HepG2 (cell line): ENCODE measurements at regions not wholly inside any gene's neighbourhood (a gene's known extent, or its start where the extent isn't known, plus 50 kb on each side); places are given as distances from the start of the nearest gene placed in this dataset.

Experiments
- ATAC-seq: fragments of 200-7000 bp; cut with Tn5 transposase; 3 replicates; pipeline ENCODE4 v1.9.1; 2020; ENCODE audit warnings: mild to moderate bottlenecking, moderate library complexity
- BruUV-seq: library from RNA; stranded (reverse); fragments of 400-500 nt; replicated peaks from 2 replicates; lab custom pipeline; 2021; lab: Mats Ljungman, UMichigan
- CTCF ChIA-PET: fragments of 300-600 bp; formaldehyde crosslinking; extraction: SDS; loops from one replicate; lab custom pipeline; 2021; ENCODE audit warnings: low total read pairs, inconsistent platforms, low intra/inter-chr PET ratio; lab: Yijun Ruan, JAX
- POLR2A ChIA-PET: fragments of 350-600 bp; sonication (Branson Sonifier 250); formaldehyde crosslinking; loops from one replicate; lab custom pipeline; 2020; ENCODE audit warnings: antibody characterized with exemption, inconsistent platforms; lab: Yijun Ruan, JAX
- DNase-seq: peaks from one replicate; pipeline ENCODE4 v3.0.0-alpha.2; 2015; ENCODE audit warnings: low spot score
- FAIRE-seq: peaks from 3 replicates; lab custom pipeline; 2011; peaks lifted over from hg19 to GRCh38; lab: Jason Lieb, UNC
- H2AFZ ChIP-seq: one replicate; pipeline ENCODE4 v1.6.1; 2011; ENCODE audit warnings: low read length, inconsistent platforms
- H3K27ac ChIP-seq: fragments of 300-600 bp; 3 replicates; pipeline ENCODE4 v1.8.0; 2011; ENCODE audit warnings: mixed run types, mild to moderate bottlenecking, mixed read lengths, low read length, inconsistent platforms; ENCODE audit not compliant: insufficient read depth; ENCODE audit errors: extremely low read length
- H3K27me3 ChIP-seq, 2 experiments: fragments of 200-600 bp in 1 of 2; 2 replicates in 1 of 2; 3 replicates in 1 of 2; pipeline versions ENCODE4 v1.6.0 to v1.8.0; 2011; ENCODE audit warnings: low read length in 2 of 2, mild to moderate bottlenecking in 2 of 2, moderate library complexity in 2 of 2, inconsistent platforms in 1 of 2; ENCODE audit not compliant: insufficient read depth in 2 of 2, control insufficient read depth in 1 of 2
- H3K36me3 ChIP-seq, 2 experiments: fragments of 200-600 bp in 1 of 2; replicated peaks in 1 of 2; 2 replicates in 1 of 2; 3 replicates in 1 of 2; pipeline versions ENCODE4 v1.5.1 to v1.8.0; 2011; ENCODE audit warnings: low read length in 2 of 2, inconsistent platforms in 1 of 2; ENCODE audit not compliant: insufficient read depth in 2 of 2, control insufficient read depth in 1 of 2
- H3K4me1 ChIP-seq: 2 replicates; pipeline ENCODE4 v1.5.1; 2012; ENCODE audit warnings: low read length, inconsistent platforms; ENCODE audit not compliant: insufficient read depth
- H3K4me2 ChIP-seq: 2 replicates; pipeline ENCODE4 v1.6.0; 2011; ENCODE audit warnings: low read depth, low read length, inconsistent platforms
- H3K4me3 ChIP-seq, 3 experiments: fragments of 200-600 bp in 1 of 3; sonication (generic), shearing (Covaris generic) in 1 of 3; replicated peaks in 1 of 3; 2 replicates each; pipeline ENCODE4 v1.5.1; 2011 to 2016; ENCODE audit warnings: low read length in 3 of 3, inconsistent platforms in 2 of 3, low read depth in 2 of 3, mild to moderate bottlenecking in 2 of 3, control low read depth in 1 of 3, mixed read lengths in 1 of 3; ENCODE audit not compliant: insufficient read depth in 1 of 3
- H3K79me2 ChIP-seq: one replicate; pipeline ENCODE4 v1.6.1; 2011; ENCODE audit warnings: low read length, inconsistent platforms; ENCODE audit not compliant: insufficient read depth
- H3K9ac ChIP-seq: 2 replicates; pipeline ENCODE4 v1.6.0; 2011; ENCODE audit warnings: mild to moderate bottlenecking, low read depth, low read length, inconsistent platforms; ENCODE audit not compliant: insufficient read depth
- H3K9me3 ChIP-seq: 2 replicates; pipeline ENCODE4 v1.5.1; 2012; ENCODE audit warnings: mild to moderate bottlenecking, low read length
- H4K20me1 ChIP-seq: 2 replicates; pipeline ENCODE4 v1.6.0; 2011; ENCODE audit warnings: inconsistent platforms, mild to moderate bottlenecking, low read length, moderate library complexity; ENCODE audit not compliant: insufficient read depth
- FIP1L1 ChIP-seq: fragments of 200-400 bp; formaldehyde crosslinking; IDR thresholded peaks from 2 replicates; pipeline ENCODE4 v1.6.1; 2018; ENCODE audit warnings: low read depth, mild to moderate bottlenecking, low read length, moderate library complexity, borderline replicate concordance; ENCODE audit not compliant: insufficient read depth
- GATAD2A ChIP-seq: IDR thresholded peaks from 2 replicates; pipeline ENCODE4 v1.6.1; 2016
- SMYD3 ChIP-seq: sonication (generic); formaldehyde crosslinking; IDR thresholded peaks from 2 replicates; pipeline ENCODE4 v1.8.1; 2023; ENCODE audit warnings: mild to moderate bottlenecking, missing genetic modification reagents
- WGBS: methylation state at CpG from one replicate; pipeline ENCODE4 v1.1.6; 2017; ENCODE audit warnings: low lambda C conversion rate; 5-methylcytosine and 5-hydroxymethylcytosine counted together
- in situ Hi-C: cut with HindIII; loops from 2 replicates; pipeline ENCODE4 v1.10.0; 2017; ENCODE audit warnings: low pct_unique_long_range_greater_than_20kb; ENCODE audit not compliant: extremely low pct_ligation_motif_present
- intact Hi-C: fragments of 100-400 bp; cut with micrococcal nuclease; formaldehyde crosslinking; loops from one replicate; pipeline ENCODE4 v1.10.0; 2022; ENCODE audit not compliant: unreplicated experiment
- TF ChIP-seq, protein P1 (sequence below): sonication (generic); formaldehyde crosslinking; IDR thresholded peaks from 2 replicates; pipeline ENCODE4 v1.8.1; 2022; ENCODE audit warnings: mild to moderate bottlenecking, missing genetic modification reagents
- TF ChIP-seq, protein P2 (sequence below): IDR thresholded peaks from 2 replicates; pipeline ENCODE4 v1.6.1; 2012; ENCODE audit warnings: inconsistent platforms
- TF ChIP-seq, protein P3 (sequence below), 2 experiments: sonication (generic) in 1 of 2; formaldehyde crosslinking in 1 of 2; IDR thresholded peaks; 2 replicates each; pipeline versions ENCODE4 v1.4.0 to v1.6.1; 2018 to 2020; ENCODE audit warnings: missing genetic modification reagents in 2 of 2, borderline replicate concordance in 1 of 2, low read depth in 1 of 2, mild to moderate bottlenecking in 1 of 2, missing biosample characterization in 1 of 2
- TF ChIP-seq, protein P4 (sequence below): sonication (generic); formaldehyde crosslinking; IDR thresholded peaks from 2 replicates; pipeline ENCODE4 v1.8.0; 2022; ENCODE audit warnings: missing genetic modification reagents, mild to moderate bottlenecking, borderline replicate concordance

DNA sequence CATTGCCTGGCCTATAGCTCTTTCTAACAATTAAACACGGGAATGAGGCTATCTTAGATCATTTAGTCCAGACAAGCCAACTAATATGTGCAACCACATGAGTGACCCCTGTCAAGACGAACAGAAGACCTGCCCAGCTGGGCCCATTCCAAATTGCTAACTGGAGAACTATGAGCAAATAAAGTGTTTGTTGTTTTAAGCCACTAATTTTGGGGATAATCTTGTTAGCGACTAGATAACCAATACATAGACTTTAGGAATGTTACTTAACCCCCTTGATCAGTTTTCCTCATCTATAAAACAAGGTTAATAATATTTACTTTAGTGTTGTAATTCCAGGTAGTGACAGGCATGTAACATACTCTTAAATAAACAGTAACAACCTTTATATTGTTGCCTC, 848.3 kb downstream of the METTL15 start (continued):
- TF ChIP-seq, protein P1, sequence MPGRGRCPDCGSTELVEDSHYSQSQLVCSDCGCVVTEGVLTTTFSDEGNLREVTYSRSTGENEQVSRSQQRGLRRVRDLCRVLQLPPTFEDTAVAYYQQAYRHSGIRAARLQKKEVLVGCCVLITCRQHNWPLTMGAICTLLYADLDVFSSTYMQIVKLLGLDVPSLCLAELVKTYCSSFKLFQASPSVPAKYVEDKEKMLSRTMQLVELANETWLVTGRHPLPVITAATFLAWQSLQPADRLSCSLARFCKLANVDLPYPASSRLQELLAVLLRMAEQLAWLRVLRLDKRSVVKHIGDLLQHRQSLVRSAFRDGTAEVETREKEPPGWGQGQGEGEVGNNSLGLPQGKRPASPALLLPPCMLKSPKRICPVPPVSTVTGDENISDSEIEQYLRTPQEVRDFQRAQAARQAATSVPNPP = no peak
- TF ChIP-seq GATAD2A = no peak
- TF ChIP-seq SMYD3 (CRISPR knock-in tag) = no peak

DNA sequence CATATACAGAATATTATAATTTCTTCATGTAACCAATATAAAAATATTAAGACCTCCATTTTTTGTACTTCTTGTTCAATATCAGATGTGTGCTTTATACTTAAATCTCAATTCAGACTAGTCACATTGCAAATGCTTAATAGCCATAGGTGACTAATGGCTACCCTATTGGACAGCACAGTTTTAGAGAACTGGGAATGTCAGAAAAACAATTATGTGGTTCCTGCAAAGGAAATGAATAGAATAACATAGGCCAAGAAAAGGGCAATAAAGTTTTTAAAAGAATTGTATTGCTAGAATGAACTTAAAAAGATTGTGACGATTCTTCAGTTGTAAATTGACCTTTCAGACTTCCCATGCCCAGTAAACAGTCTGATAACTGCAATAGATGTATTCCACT, 843.0 kb downstream of the METTL15 start:
- no peak overlapping the region for H3K27ac ChIP-seq
- POLR2A ChIA-PET = no interaction called here
- intact Hi-C loops = no loop called here
- H3K36me3 ChIP-seq = no peaks in the 10 kb centered on the region
- no peak overlapping the region for H3K4me2 ChIP-seq
- no peaks in the 10 kb centered on the region for H4K20me1 ChIP-seq
- H3K4me1 ChIP-seq = no peaks in the 10 kb centered on the region
- in situ Hi-C loops = no loop called here
- ATAC-seq (no peak), DNase-seq (no peak)
- 3% methylated on average over 1 of the region's 1 CpG for WGBS
- H3K4me3 ChIP-seq = no peak overlapping the region
- no peaks in the 10 kb centered on the region for H3K9me3 ChIP-seq
- H3K79me2 ChIP-seq = no peaks in the 10 kb centered on the region
- TF ChIP-seq, protein P2, sequence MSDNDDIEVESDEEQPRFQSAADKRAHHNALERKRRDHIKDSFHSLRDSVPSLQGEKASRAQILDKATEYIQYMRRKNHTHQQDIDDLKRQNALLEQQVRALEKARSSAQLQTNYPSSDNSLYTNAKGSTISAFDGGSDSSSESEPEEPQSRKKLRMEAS = no peak
- TF ChIP-seq, protein P3, sequence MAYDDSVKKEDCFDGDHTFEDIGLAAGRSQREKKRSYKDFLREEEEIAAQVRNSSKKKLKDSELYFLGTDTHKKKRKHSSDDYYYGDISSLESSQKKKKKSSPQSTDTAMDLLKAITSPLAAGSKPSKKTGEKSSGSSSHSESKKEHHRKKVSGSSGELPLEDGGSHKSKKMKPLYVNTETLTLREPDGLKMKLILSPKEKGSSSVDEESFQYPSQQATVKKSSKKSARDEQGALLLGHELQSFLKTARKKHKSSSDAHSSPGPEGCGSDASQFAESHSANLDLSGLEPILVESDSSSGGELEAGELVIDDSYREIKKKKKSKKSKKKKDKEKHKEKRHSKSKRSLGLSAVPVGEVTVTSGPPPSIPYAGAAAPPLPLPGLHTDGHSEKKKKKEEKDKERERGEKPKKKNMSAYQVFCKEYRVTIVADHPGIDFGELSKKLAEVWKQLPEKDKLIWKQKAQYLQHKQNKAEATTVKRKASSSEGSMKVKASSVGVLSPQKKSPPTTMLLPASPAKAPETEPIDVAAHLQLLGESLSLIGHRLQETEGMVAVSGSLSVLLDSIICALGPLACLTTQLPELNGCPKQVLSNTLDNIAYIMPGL (CRISPR knock-in tag; IDR thresholded peaks at IDR 0.05; ENCODE audit: borderline replicate concordance in 1 of 2, low read depth in 1 of 2) = no peak
- TF ChIP-seq FIP1L1 = no peak
- TF ChIP-seq, protein P4, sequence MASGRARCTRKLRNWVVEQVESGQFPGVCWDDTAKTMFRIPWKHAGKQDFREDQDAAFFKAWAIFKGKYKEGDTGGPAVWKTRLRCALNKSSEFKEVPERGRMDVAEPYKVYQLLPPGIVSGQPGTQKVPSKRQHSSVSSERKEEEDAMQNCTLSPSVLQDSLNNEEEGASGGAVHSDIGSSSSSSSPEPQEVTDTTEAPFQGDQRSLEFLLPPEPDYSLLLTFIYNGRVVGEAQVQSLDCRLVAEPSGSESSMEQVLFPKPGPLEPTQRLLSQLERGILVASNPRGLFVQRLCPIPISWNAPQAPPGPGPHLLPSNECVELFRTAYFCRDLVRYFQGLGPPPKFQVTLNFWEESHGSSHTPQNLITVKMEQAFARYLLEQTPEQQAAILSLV (CRISPR knock-in tag) = no peak
- TF ChIP-seq, all 625 proteins: peak for 0
- H3K9ac ChIP-seq = no peak overlapping the region
- CTCF ChIA-PET = no interaction called here
- FAIRE-seq = no peak
- no peak overlapping the region for H2AFZ ChIP-seq
- H3K27me3 ChIP-seq = no peaks in the 10 kb centered on the region; a peak in 1 of 5 replicates
- BruUV-seq = no TSS peak
